Loucy (cell line): ENCODE measurements at regions not wholly inside any gene's neighbourhood (a gene's known extent, or its start where the extent isn't known, plus 50 kb on each side); places are given as distances from the start of the nearest gene placed in this dataset.

ENCODE experiments used
- H2AFZ ChIP-seq: fragments of 200-600 bp; sonication (generic); 2 replicates; pipeline ENCODE4 v1.6.0; 2016; ENCODE audit warnings: antibody characterized with exemption, mild to moderate bottlenecking, low read length, moderate library complexity
- H3F3A ChIP-seq: fragments of 200-600 bp; 2 replicates; pipeline ENCODE4 v1.6.0; 2016; ENCODE audit warnings: antibody characterized with exemption, low read depth, mild to moderate bottlenecking
- H3K27me3 ChIP-seq: fragments of 200-600 bp; sonication (generic); 2 replicates; pipeline ENCODE4 v1.6.1; 2014; ENCODE audit warnings: low read length, mild to moderate bottlenecking; ENCODE audit not compliant: insufficient read depth, poor library complexity, severe bottlenecking
- H3K36me3 ChIP-seq: fragments of 200-600 bp; sonication (generic); 2 replicates; pipeline ENCODE4 v1.6.1; 2016; ENCODE audit warnings: low read length; ENCODE audit not compliant: insufficient read depth
- H3K4me1 ChIP-seq: fragments of 200-600 bp; sonication (generic); 2 replicates; pipeline ENCODE4 v1.5.1; 2014; ENCODE audit warnings: low read length, mild to moderate bottlenecking; ENCODE audit not compliant: insufficient read depth, poor library complexity, severe bottlenecking
- H3K4me2 ChIP-seq: fragments of 200-600 bp; sonication (generic); 2 replicates; pipeline ENCODE4 v1.6.0; 2014; ENCODE audit warnings: antibody characterized with exemption, low read length, low read depth, mild to moderate bottlenecking; ENCODE audit not compliant: poor library complexity, severe bottlenecking
- H3K4me3 ChIP-seq: fragments of 200-600 bp; sonication (generic); 2 replicates; pipeline ENCODE4 v1.5.1; 2014; ENCODE audit warnings: low read length, mild to moderate bottlenecking, mixed read lengths; ENCODE audit not compliant: poor library complexity, severe bottlenecking
- H3K79me2 ChIP-seq: fragments of 200-600 bp; sonication (generic); 2 replicates; pipeline ENCODE4 v1.6.1; 2014; ENCODE audit warnings: low read length; ENCODE audit not compliant: insufficient read depth
- H3K9ac ChIP-seq: fragments of 200-600 bp; sonication (generic); 2 replicates; pipeline ENCODE4 v1.6.0; 2014; ENCODE audit warnings: mild to moderate bottlenecking, low read depth, low read length, moderate library complexity; ENCODE audit not compliant: poor library complexity, severe bottlenecking
- H3K9me2 ChIP-seq: fragments of 200-600 bp; sonication (generic); replicated peaks from 2 replicates; pipeline ENCODE4 v1.6.1; 2016; ENCODE audit warnings: low read depth, low read length, mixed read lengths
- H3K9me3 ChIP-seq: fragments of 200-600 bp; sonication (generic); 2 replicates; pipeline ENCODE4 v1.6.1; 2014; ENCODE audit warnings: mild to moderate bottlenecking, antibody characterized with exemption, low read length, low read depth; ENCODE audit not compliant: insufficient read depth
- H4K20me1 ChIP-seq: fragments of 200-600 bp; sonication (generic); 2 replicates; pipeline ENCODE4 v1.6.0; 2014; ENCODE audit warnings: antibody characterized with exemption, low read length, mild to moderate bottlenecking; ENCODE audit not compliant: insufficient read depth, poor library complexity, severe bottlenecking
- CTCF ChIP-seq: fragments of 200-600 bp; sonication (generic); conservative IDR thresholded peaks from 2 replicates; pipeline ENCODE4 v1.5.1; 2014; ENCODE audit warnings: mild to moderate bottlenecking, antibody characterized with exemption, low read length
- EZH2phosphoT487 ChIP-seq: fragments of 200-600 bp; IDR thresholded peaks from 2 replicates; pipeline ENCODE4 v1.6.1; 2018; ENCODE audit warnings: antibody characterized with exemption, mild to moderate bottlenecking, moderate library complexity, borderline replicate concordance

DNA sequence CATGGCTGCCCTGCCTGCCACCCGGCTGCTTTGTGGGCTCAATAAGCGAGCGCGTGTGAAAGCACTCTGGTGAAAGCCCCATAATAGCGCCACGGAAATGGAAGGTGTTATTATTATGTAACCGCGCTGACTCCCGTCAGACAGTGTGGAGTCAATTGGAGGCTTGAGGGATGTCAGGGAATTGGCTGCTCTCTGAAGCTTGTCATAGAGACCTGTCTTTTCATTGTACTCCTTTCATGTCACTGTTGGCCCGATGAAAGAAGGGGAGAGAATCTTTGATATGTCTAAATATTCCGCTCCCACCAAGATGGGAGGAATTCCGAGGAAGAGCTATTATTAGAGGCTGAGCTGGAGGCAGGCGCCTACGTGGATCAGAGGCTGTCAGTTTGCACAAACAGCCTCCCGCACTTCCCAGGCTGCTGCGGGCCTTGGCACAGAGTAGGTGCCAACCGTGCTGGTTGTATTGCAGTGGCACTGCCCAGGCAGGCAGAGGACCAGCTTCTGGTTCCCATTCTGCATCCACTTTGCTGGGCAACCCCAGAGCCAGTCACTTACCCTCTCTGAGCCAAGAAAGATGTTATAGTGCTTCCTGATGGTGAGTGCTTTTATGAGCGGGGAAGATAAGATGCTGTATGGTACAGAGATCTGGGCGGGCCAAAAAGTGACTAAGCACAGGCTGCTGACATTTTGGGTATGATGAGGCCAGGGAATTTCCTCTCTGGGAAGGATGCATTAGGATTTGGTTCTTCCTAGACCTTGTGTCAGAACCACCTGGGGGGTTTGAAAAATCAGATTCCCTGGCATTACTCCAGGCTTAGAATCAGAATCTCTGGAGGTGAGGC is 151.4 kb downstream of the RPS24 start:
- Histone ChIP-seq H3K4me1 (peaks cover 20% of the 10 kb centered on the region), H3K4me3 (no peak overlapping the region), H3K79me2 (no peaks in the 10 kb centered on the region), H2AFZ (no peak overlapping the region), H3K9ac (no peak overlapping the region), H3K27me3 (no peaks in the 10 kb centered on the region), H3F3A (no peaks in the 10 kb centered on the region), H3K4me2 (no peak overlapping the region), H3K9me2 (no peaks in the 10 kb centered on the region), H4K20me1 (no peaks in the 10 kb centered on the region), H3K9me3 (no peaks in the 10 kb centered on the region), H3K36me3 (no peaks in the 10 kb centered on the region)
- TF ChIP-seq EZH2phosphoT487: no peak
- TF ChIP-seq CTCF: no peak

- Histone ChIP-seq H3K4me2 (no peak overlapping the region), H3K79me2 (no peaks in the 10 kb centered on the region), H3K36me3 (no peaks in the 10 kb centered on the region), H2AFZ (no peak overlapping the region), H3F3A (no peaks in the 10 kb centered on the region), H3K9ac (no peak overlapping the region), H3K4me1 (peaks cover 20% of the 10 kb centered on the region), H3K27me3 (no peaks in the 10 kb centered on the region), H3K4me3 (no peak overlapping the region), H3K9me3 (no peaks in the 10 kb centered on the region), H4K20me1 (no peaks in the 10 kb centered on the region), H3K9me2 (no peaks in the 10 kb centered on the region)
- TF ChIP-seq CTCF (no peak), EZH2phosphoT487 (no peak)
Measured at GRCh38 chr10:78185693-78186055, 152.0 kb downstream of the RPS24 start.

DNA sequence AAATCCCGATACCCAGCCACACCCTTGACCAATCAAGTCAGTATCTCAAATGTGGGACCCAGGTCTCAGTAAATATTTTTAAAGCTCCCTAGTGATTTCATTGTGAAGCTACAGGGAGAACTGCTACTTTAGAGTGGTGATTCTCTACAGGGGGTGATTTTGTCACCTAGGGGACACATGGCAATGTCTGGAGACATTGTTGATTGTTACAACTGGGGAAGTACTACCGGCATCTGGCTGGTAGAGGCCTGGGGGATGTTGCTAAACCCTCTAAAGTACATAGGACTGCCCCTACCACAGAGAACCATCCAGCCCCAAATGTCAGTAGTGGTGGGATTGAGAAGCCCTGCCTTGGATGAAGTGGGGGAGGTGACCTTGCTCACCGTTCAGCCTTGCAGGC is 152.9 kb downstream of the RPS24 start:
- H3K9ac ChIP-seq: no peak overlapping the region
- H3K4me2 ChIP-seq: no peak overlapping the region
- TF ChIP-seq EZH2phosphoT487: no peak
- no peak for TF ChIP-seq CTCF
- H3K9me3 ChIP-seq: no peaks in the 10 kb centered on the region
- no peaks in the 10 kb centered on the region for H3K79me2 ChIP-seq
- H3K4me3 ChIP-seq: no peak overlapping the region
- H3K4me1 ChIP-seq: peaks cover 20% of the 10 kb centered on the region
- no peaks in the 10 kb centered on the region for H3K27me3 ChIP-seq
- no peaks in the 10 kb centered on the region for H3F3A ChIP-seq
- no peak overlapping the region for H2AFZ ChIP-seq
- H4K20me1 ChIP-seq: no peaks in the 10 kb centered on the region
- no peaks in the 10 kb centered on the region for H3K36me3 ChIP-seq
- H3K9me2 ChIP-seq: no peaks in the 10 kb centered on the region
